Psoas muscle (tissue), 7 donors: ENCODE measurements at regions not wholly inside any gene's neighbourhood (a gene's known extent, or its start where the extent isn't known, plus 50 kb on each side); places are given as distances from the start of the nearest gene placed in this dataset.

ENCODE experiments used
- ATAC-seq, 4 donors: fragments of 200-7000 bp; cut with Tn5 transposase; one replicate each; pipeline ENCODE4 v1.9.1; 2020; ENCODE audit warnings: moderate library complexity in 3 of 4, mild to moderate bottlenecking in 2 of 4
- DNase-seq, 2 donors: peaks; one replicate each; pipeline ENCODE4 v3.0.0-alpha.2; 2020
- H3K27ac ChIP-seq: fragments of 200-600 bp; one replicate; pipeline ENCODE4 v1.8.0; 2022
- H3K27me3 ChIP-seq, 3 donors: fragments of 200-600 bp in 1 of 3; one replicate each; pipeline versions ENCODE4 v1.6.1 to v1.8.0; 2013 to 2022; ENCODE audit warnings: low read length in 2 of 3, mild to moderate bottlenecking in 2 of 3, moderate library complexity in 1 of 3; ENCODE audit not compliant: insufficient read depth in 3 of 3
- H3K36me3 ChIP-seq, 2 donors: fragments of 200-600 bp in 1 of 2; one replicate each; pipeline versions ENCODE4 v1.6.1 to v1.8.0; 2013 to 2022; ENCODE audit warnings: low read depth in 1 of 2, mild to moderate bottlenecking in 1 of 2, moderate library complexity in 1 of 2; ENCODE audit not compliant: insufficient read depth in 1 of 2
- H3K4me1 ChIP-seq: fragments of 200-600 bp; one replicate; pipeline ENCODE4 v1.8.0; 2022
- H3K4me3 ChIP-seq: fragments of 200-600 bp; one replicate; pipeline ENCODE4 v1.8.0; 2022; ENCODE audit warnings: mild to moderate bottlenecking
- H3K9me3 ChIP-seq: fragments of 200-600 bp; one replicate; pipeline ENCODE4 v1.8.0; 2022
- CTCF ChIP-seq: fragments of 200-600 bp; IDR thresholded peaks from one replicate; pipeline ENCODE4 v1.8.0; 2022; ENCODE audit warnings: antibody characterized with exemption
- WGBS, 3 donors: extraction: QIAGEN DNeasy Blood & Tissue Kit; methylation state at CpG; one replicate each; pipeline versions ENCODE4 v1.1.6 to v1.1.7; 2013; 5-methylcytosine and 5-hydroxymethylcytosine counted together
- intact Hi-C, 2 donors: fragments of 100-400 bp; cut with DNase I; formaldehyde crosslinking; loops; one replicate each; pipeline versions ENCODE4 v1.11.0 to v1.14.2; 2022
- donor health status: healthy with polysubstance abuse.
- donor health status: DM: no; HTN: no; CAD: no; lungs with moderate emphysema.
- donor health status: Bipolar disorder and iron deficiency.
- donor health status: healthy.
- donor health status: DM: yes; HTN: yes; CAD: no.
- donor health status: DM: no; HTN: no; CAD: no.
- donor health status: DM: yes; HTN: yes; CAD: no.

- TF ChIP-seq CTCF, result no peak
- Histone ChIP-seq H3K9me3 (no peaks in the 10 kb centered on the region), H3K4me1 (no peaks in the 10 kb centered on the region), H3K4me3 (no peak overlapping the region), H3K36me3 (no peaks in the 10 kb centered on the region), H3K27ac (no peak overlapping the region), H3K27me3 (no peaks in the 10 kb centered on the region)
- ATAC-seq (no peak), DNase-seq (no peak)
- WGBS, 3 donors, result 89 to 92% (median 90%) methylated on average over 4 of the region's 4 CpGs
- intact Hi-C loops, result loop anchor here in 1 of 2 donors (5.0 kb wide), 1 partner anchor 231 kb away; no protein-coding TSS in a partner anchor
Measured at GRCh38 chr3:46146548-46146947, 61.6 kb downstream of the CCR1 start.

- 41 to 69% (median 44%) methylated on average over 2 of the region's 2 CpGs for WGBS, 3 donors
- Histone ChIP-seq H3K4me3 (no peak overlapping the region), H3K4me1 (no peaks in the 10 kb centered on the region), H3K9me3 (no peaks in the 10 kb centered on the region), H3K27ac (no peak overlapping the region), H3K36me3 (no peaks in the 10 kb centered on the region), H3K27me3 (no peaks in the 10 kb centered on the region)
- DNase-seq, result no peak
- TF ChIP-seq CTCF, result no peak
- intact Hi-C loops, result loop anchor here in 1 of 2 donors (5.0 kb wide), 1 partner anchor 231 kb away; no protein-coding TSS in a partner anchor
- no peak for ATAC-seq
Measured at GRCh38 chr3:46146021-46146420, 62.1 kb downstream of the CCR1 start.

GRCh38 chr3:46145147-46145546 lies 63.0 kb downstream of the CCR1 start:
- Histone ChIP-seq H3K9me3 (no peaks in the 10 kb centered on the region), H3K4me1 (no peaks in the 10 kb centered on the region), H3K4me3 (no peak overlapping the region), H3K27me3 (no peaks in the 10 kb centered on the region), H3K27ac (no peak overlapping the region), H3K36me3 (no peaks in the 10 kb centered on the region)
- intact Hi-C loops, result loop anchor here in 1 of 2 donors (5.0 kb wide), 1 partner anchor 232 kb away; no protein-coding TSS in a partner anchor
- WGBS, 3 donors, result 86 to 95% (median 92%) methylated on average over 1 of the region's 1 CpG
- no peak for TF ChIP-seq CTCF
- DNase-seq (no peak), ATAC-seq (peak in 2 of 4 donors; percentile 38 to 53)

- H3K4me1 ChIP-seq, result no peaks in the 10 kb centered on the region
- intact Hi-C loops, result no loop called here
- ATAC-seq (no peak), DNase-seq (no peak)
- H3K27ac ChIP-seq, result no peak overlapping the region
- H3K27me3 ChIP-seq, result no peaks in the 10 kb centered on the region
- 52 to 57% (median 53%) methylated on average over 4 of the region's 4 CpGs for WGBS, 3 donors
- TF ChIP-seq CTCF, result no peak
- no peak overlapping the region for H3K4me3 ChIP-seq
- no peaks in the 10 kb centered on the region for H3K9me3 ChIP-seq
- H3K36me3 ChIP-seq, result no peaks in the 10 kb centered on the region
Measured at GRCh38 chr3:46143951-46144473, 64.1 kb downstream of the CCR1 start.

GRCh38 chr3:46141813-46142212 lies 66.3 kb downstream of the CCR1 start:
- Histone ChIP-seq H3K36me3 (no peaks in the 10 kb centered on the region), H3K4me3 (no peak overlapping the region), H3K9me3 (no peaks in the 10 kb centered on the region), H3K27ac (no peak overlapping the region), H3K27me3 (no peaks in the 10 kb centered on the region), H3K4me1 (no peaks in the 10 kb centered on the region)
- TF ChIP-seq CTCF, result no peak
- ATAC-seq, result no peak
- intact Hi-C loops, result no loop called here
- WGBS, 3 donors, result 84 to 89% (median 87%) methylated on average over 9 of the region's 9 CpGs
- DNase-seq, result no peak
